ENCODE measurements at regions not wholly inside any gene's neighbourhood (a gene's known extent, or its start where the extent isn't known, plus 50 kb on each side); places are given as distances from the start of the nearest gene placed in this dataset.

GRCh38 chr3:95670765-95671164 lies 1143.6 kb upstream of the EPHA6 start:
- ChIA-PET POLR2A (no interaction called here), CTCF (no interaction called here)
- Histone ChIP-seq H3K4me1 (ENCODE audit: control insufficient read depth in 2 of 2, insufficient read depth in 2 of 2, low read length in 2 of 2) (no peaks in the 10 kb centered on the region), H3K36me3 (replicated peaks in 1 of 2; ENCODE audit: control extremely low read depth in 1 of 2, control insufficient read depth in 1 of 2, extremely low read depth in 1 of 2, insufficient read depth in 2 of 2, low read length in 1 of 2) (no peaks in the 10 kb centered on the region), H3K27me3 (replicated peaks in 1 of 4; ENCODE audit: control extremely low read depth in 1 of 4, control insufficient read depth in 3 of 4, insufficient read depth in 4 of 4, low read length in 3 of 4) (no peaks in the 10 kb centered on the region), H3K9ac (ENCODE audit: low read length) (no peak overlapping the region), H3K79me2 (ENCODE audit: control insufficient read depth, insufficient read depth, low read length) (no peaks in the 10 kb centered on the region), H3K4me2 (replicated peaks; ENCODE audit: low read depth, low read length, poor library complexity, severe bottlenecking) (no peak overlapping the region), H3K9me3 (ENCODE audit: control extremely low read depth in 1 of 3, control insufficient read depth in 2 of 3, insufficient read depth in 1 of 3, low read length in 2 of 3) (peaks cover 0 to 6% (median 1%) of the 10 kb centered on the region in 3 donors), H3K4me3 (ENCODE audit: control extremely low read depth in 1 of 5, extremely low read depth in 1 of 5, insufficient read depth in 1 of 5, low read depth in 2 of 5, low read length in 4 of 5) (no peak overlapping the region), H4K20me1 (ENCODE audit: control insufficient read depth, insufficient read depth, low read length, poor library complexity, severe bottlenecking) (no peaks in the 10 kb centered on the region), H3K27ac (ENCODE audit: low read length in 2 of 2) (no peak overlapping the region), H2AFZ (ENCODE audit: insufficient read depth, low read depth, low read length, poor library complexity, severe bottlenecking) (no peak overlapping the region)
- ATAC-seq (ENCODE audit: low read depth) (no peak), DNase-seq (no peak)
- no peak overlapping the region for H3K4me3 Mint-ChIP-seq
- no peaks in the 10 kb centered on the region for H3K27me3 Mint-ChIP-seq
- H3K27ac Mint-ChIP-seq = no peak overlapping the region
- WGBS (ENCODE audit: insufficient coverage) = no CpG with 5 or more reads among the region's 3 CpGs
- no peak for TF ChIP-seq EZH2 (IDR thresholded peaks at IDR 0.05; ENCODE audit: borderline replicate concordance, insufficient read depth, low read depth, low read length, poor library complexity, severe bottlenecking)
- TF ChIP-seq CTCF (IDR thresholded peaks at IDR 0.05) = no peak
- no peaks in the 10 kb centered on the region for H3K4me1 Mint-ChIP-seq
- no peaks in the 10 kb centered on the region for H3K9me3 Mint-ChIP-seq (ENCODE audit: insufficient read depth)
- intact Hi-C loops (cut with micrococcal nuclease) = no loop called here

GRCh38 chr3:95673215-95673614 lies 1141.2 kb upstream of the EPHA6 start:
- Histone ChIP-seq H3K4me1 (ENCODE audit: control insufficient read depth in 2 of 2, insufficient read depth in 2 of 2, low read length in 2 of 2) (no peaks in the 10 kb centered on the region), H3K9me3 (ENCODE audit: control extremely low read depth in 1 of 3, control insufficient read depth in 2 of 3, insufficient read depth in 1 of 3, low read length in 2 of 3) (peaks cover 0 to 6% (median 1%) of the 10 kb centered on the region in 3 donors), H3K27ac (ENCODE audit: low read length in 2 of 2) (no peak overlapping the region), H3K4me3 (ENCODE audit: control extremely low read depth in 1 of 5, extremely low read depth in 1 of 5, insufficient read depth in 1 of 5, low read depth in 2 of 5, low read length in 4 of 5) (no peak overlapping the region), H3K36me3 (replicated peaks in 1 of 2; ENCODE audit: control extremely low read depth in 1 of 2, control insufficient read depth in 1 of 2, extremely low read depth in 1 of 2, insufficient read depth in 2 of 2, low read length in 1 of 2) (no peaks in the 10 kb centered on the region), H3K79me2 (ENCODE audit: control insufficient read depth, insufficient read depth, low read length) (no peaks in the 10 kb centered on the region), H4K20me1 (ENCODE audit: control insufficient read depth, insufficient read depth, low read length, poor library complexity, severe bottlenecking) (no peaks in the 10 kb centered on the region), H3K4me2 (replicated peaks; ENCODE audit: low read depth, low read length, poor library complexity, severe bottlenecking) (no peak overlapping the region), H3K27me3 (replicated peaks in 1 of 4; ENCODE audit: control extremely low read depth in 1 of 4, control insufficient read depth in 3 of 4, insufficient read depth in 4 of 4, low read length in 3 of 4) (no peaks in the 10 kb centered on the region), H3K9ac (ENCODE audit: low read length) (no peak overlapping the region), H2AFZ (ENCODE audit: insufficient read depth, low read depth, low read length, poor library complexity, severe bottlenecking) (no peak overlapping the region)
- ChIA-PET POLR2A (no interaction called here), CTCF (no interaction called here)
- no peak for ATAC-seq (ENCODE audit: low read depth)
- TF ChIP-seq EZH2 (IDR thresholded peaks at IDR 0.05; ENCODE audit: borderline replicate concordance, insufficient read depth, low read depth, low read length, poor library complexity, severe bottlenecking) = no peak
- no peak for TF ChIP-seq CTCF (IDR thresholded peaks at IDR 0.05)
- 81% methylated on average over 3 of the region's 3 CpGs for WGBS (ENCODE audit: insufficient coverage)
- H3K27me3 Mint-ChIP-seq = no peaks in the 10 kb centered on the region
- H3K4me1 Mint-ChIP-seq = no peaks in the 10 kb centered on the region
- H3K9me3 Mint-ChIP-seq (ENCODE audit: insufficient read depth) = no peaks in the 10 kb centered on the region
- H3K27ac Mint-ChIP-seq = no peak overlapping the region
- intact Hi-C loops (cut with micrococcal nuclease) = no loop called here
- DNase-seq = no peak
- no peak overlapping the region for H3K4me3 Mint-ChIP-seq

Measured in B cell (primary cell).